ENCODE measurements at regions not wholly inside any gene's neighbourhood (a gene's known extent, or its start where the extent isn't known, plus 50 kb on each side); places are given as distances from the start of the nearest gene placed in this dataset.

- Histone ChIP-seq H3K4me3 (no peak overlapping the region), H3K9me3 (no peaks in the 10 kb centered on the region), H3K27me3 (ENCODE audit: low read depth) (no peaks in the 10 kb centered on the region), H3K27ac (no peak overlapping the region), H3K4me1 (no peaks in the 10 kb centered on the region), H3K36me3 (no peaks in the 10 kb centered on the region)
- intact Hi-C loops (cut with DNase I): no loop called here
- DNase-seq: no peak
- no peak for TF ChIP-seq CTCF (IDR thresholded peaks at IDR 0.05)
- ATAC-seq: no peak
These were observed 452.9 kb downstream of the CCER1 start for GRCh38 chr12:90502070-90502469.

- Histone ChIP-seq H3K27ac (no peak overlapping the region), H3K4me3 (no peak overlapping the region), H3K9me3 (no peaks in the 10 kb centered on the region), H3K4me1 (no peaks in the 10 kb centered on the region), H3K27me3 (ENCODE audit: low read depth) (no peaks in the 10 kb centered on the region), H3K36me3 (no peaks in the 10 kb centered on the region)
- no peak for TF ChIP-seq CTCF (IDR thresholded peaks at IDR 0.05)
- ATAC-seq (no peak), DNase-seq (no peak)
- intact Hi-C loops (cut with DNase I): no loop called here
These were observed 453.6 kb downstream of the CCER1 start for GRCh38 chr12:90501412-90501811.

- Histone ChIP-seq H3K4me1 (no peaks in the 10 kb centered on the region), H3K27me3 (ENCODE audit: low read depth) (no peaks in the 10 kb centered on the region), H3K36me3 (no peaks in the 10 kb centered on the region), H3K4me3 (no peak overlapping the region), H3K9me3 (no peaks in the 10 kb centered on the region), H3K27ac (no peak overlapping the region)
- no peak for ATAC-seq
- DNase-seq: no peak
- intact Hi-C loops (cut with DNase I): no loop called here
- TF ChIP-seq CTCF (IDR thresholded peaks at IDR 0.05): no peak
These were observed 455.2 kb downstream of the CCER1 start for GRCh38 chr12:90499795-90500194.

GRCh38 chr12:90497923-90498545 lies 456.9 kb downstream of the CCER1 start:
- H3K4me3 ChIP-seq: no peak overlapping the region
- no peak for TF ChIP-seq CTCF (IDR thresholded peaks at IDR 0.05)
- H3K9me3 ChIP-seq: no peaks in the 10 kb centered on the region
- no peaks in the 10 kb centered on the region for H3K27me3 ChIP-seq (ENCODE audit: low read depth)
- no peak for ATAC-seq
- H3K27ac ChIP-seq: no peak overlapping the region
- no peaks in the 10 kb centered on the region for H3K4me1 ChIP-seq
- no peaks in the 10 kb centered on the region for H3K36me3 ChIP-seq
- intact Hi-C loops (cut with DNase I): no loop called here
- no peak for DNase-seq

GRCh38 chr12:90490355-90490754 lies 464.6 kb downstream of the CCER1 start:
- no peaks in the 10 kb centered on the region for H3K9me3 ChIP-seq
- no peak for TF ChIP-seq CTCF (IDR thresholded peaks at IDR 0.05)
- no peak for ATAC-seq

More at GRCh38 chr12:90490355-90490754, 464.6 kb downstream of the CCER1 start:
- Histone ChIP-seq H3K4me1 (no peaks in the 10 kb centered on the region), H3K27ac (no peak overlapping the region), H3K36me3 (no peaks in the 10 kb centered on the region), H3K4me3 (no peak overlapping the region), H3K27me3 (ENCODE audit: low read depth) (no peaks in the 10 kb centered on the region)
- no peak for DNase-seq
- intact Hi-C loops (cut with DNase I): no loop called here
